ENCODE measurements at regions not wholly inside any gene's neighbourhood (a gene's known extent, or its start where the extent isn't known, plus 50 kb on each side); places are given as distances from the start of the nearest gene placed in this dataset.

- Histone ChIP-seq H3K4me1 (ENCODE audit: insufficient read depth) (peaks cover 2% of the 10 kb centered on the region; the same call in 1 of the 2 replicates), H3K9ac (no peak overlapping the region), H3K36me3 (ENCODE audit: low read depth) (no peaks in the 10 kb centered on the region), H3K9me3 (ENCODE audit: low read depth) (no peaks in the 10 kb centered on the region), H3K4me2 (ENCODE audit: unreplicated experiment) (no peak overlapping the region), H4K20me1 (ENCODE audit: insufficient read depth) (no peaks in the 10 kb centered on the region), H3K79me2 (ENCODE audit: insufficient read depth) (no peaks in the 10 kb centered on the region), H3K4me3 (no peak overlapping the region), H3K27me3 (replicated peaks; ENCODE audit: insufficient read depth) (no peaks in the 10 kb centered on the region), H3K27ac (no peak overlapping the region), H3K9me2 (ENCODE audit: insufficient read depth) (no peaks in the 10 kb centered on the region), H3F3A (ENCODE audit: insufficient read depth) (no peaks in the 10 kb centered on the region), H2AFZ (no peak overlapping the region)
- in situ Hi-C loops (cut with MboI): no loop called here
- WGBS, 2 experiments (ENCODE audit: low coverage in 1 of 2, low lambda C conversion rate in 2 of 2, missing lambda C conversion rate in 2 of 2): 65 to 78% methylated on average over 3 of the region's 3 CpGs
- no peak for DNase-seq
- TF ChIP-seq EZH2 (IDR thresholded peaks at IDR 0.05; ENCODE audit: insufficient read depth, poor library complexity, severe bottlenecking) (no peak), EZH2phosphoT487 (IDR thresholded peaks at IDR 0.05; ENCODE audit: insufficient read depth, low read depth) (no peak)
Observed at GRCh38 chr2:58527647-58528046, 286.5 kb upstream of the FANCL start.

GRCh38 chr2:58521803-58522554 lies 280.9 kb upstream of the FANCL start:
- Histone ChIP-seq H3K4me1 (ENCODE audit: insufficient read depth) (peaks cover 15% of the 10 kb centered on the region), H3K9me3 (ENCODE audit: low read depth) (no peaks in the 10 kb centered on the region), H3K4me2 (ENCODE audit: unreplicated experiment) (peak overlapping the region; percentile 8), H2AFZ (peak overlapping the region; percentile 35; the same call in 1 of the 2 replicates), H3K9ac (no peak overlapping the region), H3F3A (ENCODE audit: insufficient read depth) (no peaks in the 10 kb centered on the region), H3K27ac (no peak overlapping the region), H3K79me2 (ENCODE audit: insufficient read depth) (no peaks in the 10 kb centered on the region), H3K27me3 (replicated peaks; ENCODE audit: insufficient read depth) (no peaks in the 10 kb centered on the region), H4K20me1 (ENCODE audit: insufficient read depth) (no peaks in the 10 kb centered on the region), H3K36me3 (ENCODE audit: low read depth) (no peaks in the 10 kb centered on the region), H3K4me3 (no peak overlapping the region), H3K9me2 (ENCODE audit: insufficient read depth) (no peaks in the 10 kb centered on the region)
- no peak for TF ChIP-seq EZH2phosphoT487 (IDR thresholded peaks at IDR 0.05; ENCODE audit: insufficient read depth, low read depth)
- TF ChIP-seq EZH2 (IDR thresholded peaks at IDR 0.05; ENCODE audit: insufficient read depth, poor library complexity, severe bottlenecking): no peak
- WGBS, 2 experiments (ENCODE audit: low coverage in 1 of 2, low lambda C conversion rate in 2 of 2, missing lambda C conversion rate in 2 of 2): 24 to 25% methylated on average over 7 of the region's 7 CpGs
- DNase-seq: peak; percentile 73
- in situ Hi-C loops (cut with MboI): no loop called here

GRCh38 chr2:58520903-58521302 lies 279.8 kb upstream of the FANCL start:
- Histone ChIP-seq H3K9ac (no peak overlapping the region), H3K4me3 (no peak overlapping the region), H3K27ac (no peak overlapping the region), H3F3A (ENCODE audit: insufficient read depth) (no peaks in the 10 kb centered on the region), H3K79me2 (ENCODE audit: insufficient read depth) (no peaks in the 10 kb centered on the region), H3K36me3 (ENCODE audit: low read depth) (no peaks in the 10 kb centered on the region), H3K9me3 (ENCODE audit: low read depth) (no peaks in the 10 kb centered on the region), H3K9me2 (ENCODE audit: insufficient read depth) (no peaks in the 10 kb centered on the region), H2AFZ (no peak overlapping the region), H3K4me1 (ENCODE audit: insufficient read depth) (peaks cover 26% of the 10 kb centered on the region), H4K20me1 (ENCODE audit: insufficient read depth) (no peaks in the 10 kb centered on the region), H3K4me2 (ENCODE audit: unreplicated experiment) (no peak overlapping the region), H3K27me3 (replicated peaks; ENCODE audit: insufficient read depth) (no peaks in the 10 kb centered on the region)
- WGBS, 2 experiments (ENCODE audit: low coverage in 1 of 2, low lambda C conversion rate in 2 of 2, missing lambda C conversion rate in 2 of 2): 68 to 75% methylated on average over 3 of the region's 3 CpGs
- in situ Hi-C loops (cut with MboI): no loop called here
- no peak for DNase-seq
- TF ChIP-seq EZH2phosphoT487 (IDR thresholded peaks at IDR 0.05; ENCODE audit: insufficient read depth, low read depth) (no peak), EZH2 (IDR thresholded peaks at IDR 0.05; ENCODE audit: insufficient read depth, poor library complexity, severe bottlenecking) (no peak)

DNA sequence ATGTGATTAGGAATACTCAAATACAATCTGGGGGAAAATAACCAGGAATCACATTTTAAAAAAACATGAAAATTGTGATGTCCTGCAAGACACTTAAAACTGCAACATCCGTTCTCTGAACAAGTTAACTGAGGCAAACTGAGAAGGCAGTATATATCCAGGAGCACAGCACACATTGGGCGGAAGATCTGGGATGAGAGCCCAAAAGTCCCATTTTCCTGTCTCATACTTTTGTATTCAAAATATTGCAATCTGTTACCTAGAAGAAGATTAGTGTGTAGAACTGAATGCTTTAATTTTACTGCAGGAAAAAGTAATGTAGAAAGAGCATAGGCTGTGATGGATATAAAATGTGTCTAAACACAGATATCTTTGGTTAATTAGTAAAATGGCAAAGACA lies 276.8 kb upstream of the FANCL start:
- no peaks in the 10 kb centered on the region for H3K27me3 ChIP-seq (replicated peaks; ENCODE audit: insufficient read depth)
- no peaks in the 10 kb centered on the region for H4K20me1 ChIP-seq (ENCODE audit: insufficient read depth)
- in situ Hi-C loops (cut with MboI): no loop called here
- no peak overlapping the region for H2AFZ ChIP-seq
- WGBS, 2 experiments (ENCODE audit: low coverage in 1 of 2, low lambda C conversion rate in 2 of 2, missing lambda C conversion rate in 2 of 2): 76 to 81% methylated on average over 2 of the region's 2 CpGs
- H3K9me3 ChIP-seq (ENCODE audit: low read depth): no peaks in the 10 kb centered on the region
- no peaks in the 10 kb centered on the region for H3F3A ChIP-seq (ENCODE audit: insufficient read depth)
- DNase-seq: no peak
- H3K4me2 ChIP-seq (ENCODE audit: unreplicated experiment): no peak overlapping the region
- H3K36me3 ChIP-seq (ENCODE audit: low read depth): no peaks in the 10 kb centered on the region
- H3K9ac ChIP-seq: no peak overlapping the region
- H3K27ac ChIP-seq: no peak overlapping the region
- H3K9me2 ChIP-seq (ENCODE audit: insufficient read depth): no peaks in the 10 kb centered on the region
- TF ChIP-seq EZH2 (IDR thresholded peaks at IDR 0.05; ENCODE audit: insufficient read depth, poor library complexity, severe bottlenecking) (no peak), EZH2phosphoT487 (IDR thresholded peaks at IDR 0.05; ENCODE audit: insufficient read depth, low read depth) (no peak)
- no peak overlapping the region for H3K4me3 ChIP-seq
- H3K79me2 ChIP-seq (ENCODE audit: insufficient read depth): no peaks in the 10 kb centered on the region
- peaks cover 27% of the 10 kb centered on the region for H3K4me1 ChIP-seq (ENCODE audit: insufficient read depth)

Measured in GM23248 (cell line).